GM23338 (cell line): ENCODE measurements at regions not wholly inside any gene's neighbourhood (a gene's known extent, or its start where the extent isn't known, plus 50 kb on each side); places are given as distances from the start of the nearest gene placed in this dataset.

Experiments used
- CREB1 ChIP-seq: fragments of 250-450 bp; sonication (Bioruptor Pico); IDR thresholded peaks from 2 replicates; pipeline ENCODE4 v1.5.0; 2020; ENCODE audit warnings: low read depth, mild to moderate bottlenecking, moderate library complexity
- ETS1 ChIP-seq: IDR thresholded peaks from 2 replicates; pipeline ENCODE4 v1.6.1; 2016; ENCODE audit warnings: antibody characterized with exemption
- EZH2 ChIP-seq: fragments of 200-600 bp; sonication (generic); IDR thresholded peaks from one replicate; pipeline ENCODE4 v1.8.0; 2017; ENCODE audit warnings: antibody characterized with exemption, mild to moderate bottlenecking, low read depth; ENCODE audit not compliant: unreplicated experiment
- EZH2phosphoT487 ChIP-seq: fragments of 200-600 bp; sonication (generic); IDR thresholded peaks from one replicate; pipeline ENCODE4 v1.8.1; 2018; ENCODE audit warnings: antibody characterized with exemption; ENCODE audit not compliant: unreplicated experiment
- JUNB ChIP-seq: IDR thresholded peaks from one replicate; pipeline ENCODE4 v1.6.1; 2016; ENCODE audit warnings: antibody characterized with exemption; ENCODE audit not compliant: unreplicated experiment
- POLR2AphosphoS5 ChIP-seq: IDR thresholded peaks from 2 replicates; pipeline ENCODE4 v1.6.1; 2016; ENCODE audit warnings: antibody characterized with exemption, low read depth
- TF ChIP-seq, protein P1 (sequence below), 2 experiments: fragments of 200-600 bp in 1 of 2; sonication (generic) in 1 of 2; conservative IDR thresholded peaks; 2 replicates each; pipeline versions ENCODE4 v1.5.1 to v1.6.1; 2016 to 2017; ENCODE audit warnings: antibody characterized with exemption in 2 of 2, low read depth in 2 of 2, mild to moderate bottlenecking in 2 of 2, moderate library complexity in 1 of 2
- TF ChIP-seq, protein P2 (sequence below): IDR thresholded peaks from one replicate; pipeline ENCODE4 v1.6.1; 2018; ENCODE audit warnings: antibody characterized with exemption; ENCODE audit not compliant: unreplicated experiment

DNA sequence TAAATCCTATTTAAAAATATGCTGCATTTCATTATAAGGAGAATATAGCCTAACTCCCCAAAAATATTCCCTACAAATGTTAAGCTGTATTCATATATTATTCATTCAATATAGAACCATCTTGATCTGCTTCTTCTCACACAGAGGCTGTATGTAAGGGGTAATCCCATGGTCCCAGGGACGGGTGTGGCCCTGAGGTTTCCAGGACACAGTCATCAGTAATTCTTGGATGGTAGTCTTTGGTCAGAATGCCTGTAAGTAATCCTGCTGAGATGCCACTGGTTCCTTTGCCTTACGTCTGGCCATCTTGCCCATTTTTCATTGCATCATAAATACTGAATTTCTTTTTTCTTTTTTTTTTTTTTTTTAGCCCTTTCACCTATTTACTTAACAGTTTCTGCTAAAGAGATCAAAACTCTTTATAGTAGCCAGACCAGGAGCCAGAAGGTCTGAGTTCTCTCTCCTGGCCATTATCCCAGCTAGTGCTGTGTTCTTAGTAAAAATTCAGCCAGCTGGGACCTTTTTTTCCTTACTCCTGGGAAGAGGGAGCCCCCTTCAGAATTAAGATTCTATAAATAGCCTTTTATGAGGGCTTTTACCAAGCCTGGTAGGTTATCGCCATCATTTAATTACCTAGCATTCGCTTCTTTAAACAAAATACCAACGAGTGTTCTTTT lies 134.9 kb downstream of the SOX11 start:
- TF ChIP-seq, protein P1, sequence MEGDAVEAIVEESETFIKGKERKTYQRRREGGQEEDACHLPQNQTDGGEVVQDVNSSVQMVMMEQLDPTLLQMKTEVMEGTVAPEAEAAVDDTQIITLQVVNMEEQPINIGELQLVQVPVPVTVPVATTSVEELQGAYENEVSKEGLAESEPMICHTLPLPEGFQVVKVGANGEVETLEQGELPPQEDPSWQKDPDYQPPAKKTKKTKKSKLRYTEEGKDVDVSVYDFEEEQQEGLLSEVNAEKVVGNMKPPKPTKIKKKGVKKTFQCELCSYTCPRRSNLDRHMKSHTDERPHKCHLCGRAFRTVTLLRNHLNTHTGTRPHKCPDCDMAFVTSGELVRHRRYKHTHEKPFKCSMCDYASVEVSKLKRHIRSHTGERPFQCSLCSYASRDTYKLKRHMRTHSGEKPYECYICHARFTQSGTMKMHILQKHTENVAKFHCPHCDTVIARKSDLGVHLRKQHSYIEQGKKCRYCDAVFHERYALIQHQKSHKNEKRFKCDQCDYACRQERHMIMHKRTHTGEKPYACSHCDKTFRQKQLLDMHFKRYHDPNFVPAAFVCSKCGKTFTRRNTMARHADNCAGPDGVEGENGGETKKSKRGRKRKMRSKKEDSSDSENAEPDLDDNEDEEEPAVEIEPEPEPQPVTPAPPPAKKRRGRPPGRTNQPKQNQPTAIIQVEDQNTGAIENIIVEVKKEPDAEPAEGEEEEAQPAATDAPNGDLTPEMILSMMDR (conservative IDR thresholded peaks at IDR 0.05; ENCODE audit: low read depth in 2 of 2) = no peak
- TF ChIP-seq EZH2 (no peak), POLR2AphosphoS5 (no peak), EZH2phosphoT487 (no peak), JUNB (no peak), ETS1 (no peak), CREB1 (CRISPR knock-in tag) (no peak)
- TF ChIP-seq, protein P2, sequence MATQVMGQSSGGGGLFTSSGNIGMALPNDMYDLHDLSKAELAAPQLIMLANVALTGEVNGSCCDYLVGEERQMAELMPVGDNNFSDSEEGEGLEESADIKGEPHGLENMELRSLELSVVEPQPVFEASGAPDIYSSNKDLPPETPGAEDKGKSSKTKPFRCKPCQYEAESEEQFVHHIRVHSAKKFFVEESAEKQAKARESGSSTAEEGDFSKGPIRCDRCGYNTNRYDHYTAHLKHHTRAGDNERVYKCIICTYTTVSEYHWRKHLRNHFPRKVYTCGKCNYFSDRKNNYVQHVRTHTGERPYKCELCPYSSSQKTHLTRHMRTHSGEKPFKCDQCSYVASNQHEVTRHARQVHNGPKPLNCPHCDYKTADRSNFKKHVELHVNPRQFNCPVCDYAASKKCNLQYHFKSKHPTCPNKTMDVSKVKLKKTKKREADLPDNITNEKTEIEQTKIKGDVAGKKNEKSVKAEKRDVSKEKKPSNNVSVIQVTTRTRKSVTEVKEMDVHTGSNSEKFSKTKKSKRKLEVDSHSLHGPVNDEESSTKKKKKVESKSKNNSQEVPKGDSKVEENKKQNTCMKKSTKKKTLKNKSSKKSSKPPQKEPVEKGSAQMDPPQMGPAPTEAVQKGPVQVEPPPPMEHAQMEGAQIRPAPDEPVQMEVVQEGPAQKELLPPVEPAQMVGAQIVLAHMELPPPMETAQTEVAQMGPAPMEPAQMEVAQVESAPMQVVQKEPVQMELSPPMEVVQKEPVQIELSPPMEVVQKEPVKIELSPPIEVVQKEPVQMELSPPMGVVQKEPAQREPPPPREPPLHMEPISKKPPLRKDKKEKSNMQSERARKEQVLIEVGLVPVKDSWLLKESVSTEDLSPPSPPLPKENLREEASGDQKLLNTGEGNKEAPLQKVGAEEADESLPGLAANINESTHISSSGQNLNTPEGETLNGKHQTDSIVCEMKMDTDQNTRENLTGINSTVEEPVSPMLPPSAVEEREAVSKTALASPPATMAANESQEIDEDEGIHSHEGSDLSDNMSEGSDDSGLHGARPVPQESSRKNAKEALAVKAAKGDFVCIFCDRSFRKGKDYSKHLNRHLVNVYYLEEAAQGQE = no peak
